Hepatocyte (in vitro differentiated cells): ENCODE measurements at regions not wholly inside any gene's neighbourhood (a gene's known extent, or its start where the extent isn't known, plus 50 kb on each side); places are given as distances from the start of the nearest gene placed in this dataset.

ENCODE experiments used
- DNase-seq: peaks from one replicate; pipeline ENCODE4 v3.0.0-alpha.2; 2016; ENCODE audit warnings: low spot score
- H2AFZ ChIP-seq: fragments of 200-600 bp; sonication (generic); 2 replicates; pipeline ENCODE4 v1.6.0; 2016; ENCODE audit warnings: antibody characterized with exemption, mild to moderate bottlenecking
- H3K27ac ChIP-seq: fragments of 200-600 bp; sonication (generic); 2 replicates; pipeline ENCODE4 v1.5.1; 2016; ENCODE audit warnings: mild to moderate bottlenecking
- H3K27me3 ChIP-seq: fragments of 200-600 bp; sonication (generic); 2 replicates; pipeline ENCODE4 v1.6.1; 2016
- H3K36me3 ChIP-seq: fragments of 200-600 bp; sonication (generic); replicated peaks from 2 replicates; pipeline ENCODE4 v1.5.1; 2016; ENCODE audit warnings: low read depth; ENCODE audit not compliant: insufficient read depth
- H3K4me1 ChIP-seq: fragments of 200-600 bp; sonication (generic); 2 replicates; pipeline ENCODE4 v1.5.1; 2016; ENCODE audit warnings: mild to moderate bottlenecking, moderate library complexity; ENCODE audit not compliant: insufficient read depth
- H3K4me2 ChIP-seq: fragments of 200-600 bp; sonication (generic); 2 replicates; pipeline ENCODE4 v1.6.0; 2016
- H3K4me3 ChIP-seq: fragments of 200-600 bp; sonication (generic); 2 replicates; pipeline ENCODE4 v1.5.1; 2016; ENCODE audit warnings: mild to moderate bottlenecking
- H3K79me2 ChIP-seq: fragments of 200-600 bp; sonication (generic); 2 replicates; pipeline ENCODE4 v1.6.0; 2017; ENCODE audit warnings: mild to moderate bottlenecking
- H3K9me2 ChIP-seq: fragments of 200-600 bp; sonication (generic); replicated peaks from 2 replicates; pipeline ENCODE4 v1.6.0; 2017; ENCODE audit warnings: mild to moderate bottlenecking; ENCODE audit not compliant: insufficient read depth
- H3K9me3 ChIP-seq: fragments of 200-600 bp; sonication (generic); 2 replicates; pipeline ENCODE4 v1.5.1; 2016; ENCODE audit warnings: low read depth, mild to moderate bottlenecking
- H4K20me1 ChIP-seq: fragments of 200-600 bp; sonication (generic); 2 replicates; pipeline ENCODE4 v1.6.0; 2016; ENCODE audit warnings: mild to moderate bottlenecking; ENCODE audit not compliant: insufficient read depth, poor library complexity, severe bottlenecking
- EZH2 ChIP-seq: fragments of 200-600 bp; sonication (generic); IDR thresholded peaks from 2 replicates; pipeline ENCODE4 v1.6.1; 2016; ENCODE audit warnings: antibody characterized with exemption, mild to moderate bottlenecking, borderline replicate concordance
- EZH2phosphoT487 ChIP-seq: fragments of 200-600 bp; sonication (generic); IDR thresholded peaks from one replicate; pipeline ENCODE4 v1.6.1; 2018; ENCODE audit warnings: antibody characterized with exemption, mild to moderate bottlenecking, low read depth, moderate library complexity; ENCODE audit not compliant: unreplicated experiment, severe bottlenecking
- WGBS: methylation state at CpG from one replicate; pipeline ENCODE4 v1.1.6; 2016; ENCODE audit warnings: low lambda C conversion rate; ENCODE audit errors: missing lambda C conversion rate; 5-methylcytosine and 5-hydroxymethylcytosine counted together
- TF ChIP-seq, protein P1 (sequence below): fragments of 200-600 bp; sonication (generic); IDR thresholded peaks from 2 replicates; pipeline ENCODE4 v1.5.1; 2016; ENCODE audit warnings: antibody characterized with exemption, mild to moderate bottlenecking; ENCODE audit not compliant: poor library complexity

- Histone ChIP-seq H3K4me3 (no peak overlapping the region), H3K36me3 (no peaks in the 10 kb centered on the region), H3K4me2 (no peak overlapping the region), H3K79me2 (no peaks in the 10 kb centered on the region), H3K9me3 (no peaks in the 10 kb centered on the region), H3K27ac (no peak overlapping the region), H3K4me1 (no peaks in the 10 kb centered on the region), H2AFZ (no peak overlapping the region), H3K27me3 (no peaks in the 10 kb centered on the region), H4K20me1 (no peaks in the 10 kb centered on the region), H3K9me2 (no peaks in the 10 kb centered on the region)
- DNase-seq: no peak
- 92% methylated on average over 1 of the region's 1 CpG for WGBS
- no peak for TF ChIP-seq EZH2phosphoT487
- TF ChIP-seq, protein P1, sequence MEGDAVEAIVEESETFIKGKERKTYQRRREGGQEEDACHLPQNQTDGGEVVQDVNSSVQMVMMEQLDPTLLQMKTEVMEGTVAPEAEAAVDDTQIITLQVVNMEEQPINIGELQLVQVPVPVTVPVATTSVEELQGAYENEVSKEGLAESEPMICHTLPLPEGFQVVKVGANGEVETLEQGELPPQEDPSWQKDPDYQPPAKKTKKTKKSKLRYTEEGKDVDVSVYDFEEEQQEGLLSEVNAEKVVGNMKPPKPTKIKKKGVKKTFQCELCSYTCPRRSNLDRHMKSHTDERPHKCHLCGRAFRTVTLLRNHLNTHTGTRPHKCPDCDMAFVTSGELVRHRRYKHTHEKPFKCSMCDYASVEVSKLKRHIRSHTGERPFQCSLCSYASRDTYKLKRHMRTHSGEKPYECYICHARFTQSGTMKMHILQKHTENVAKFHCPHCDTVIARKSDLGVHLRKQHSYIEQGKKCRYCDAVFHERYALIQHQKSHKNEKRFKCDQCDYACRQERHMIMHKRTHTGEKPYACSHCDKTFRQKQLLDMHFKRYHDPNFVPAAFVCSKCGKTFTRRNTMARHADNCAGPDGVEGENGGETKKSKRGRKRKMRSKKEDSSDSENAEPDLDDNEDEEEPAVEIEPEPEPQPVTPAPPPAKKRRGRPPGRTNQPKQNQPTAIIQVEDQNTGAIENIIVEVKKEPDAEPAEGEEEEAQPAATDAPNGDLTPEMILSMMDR: no peak
- TF ChIP-seq EZH2: no peak
Measured at GRCh38 chr1:80962564-80962963, 838.2 kb upstream of the ADGRL2 start.

GRCh38 chr1:80961464-80962190 is 839.1 kb upstream of the ADGRL2 start:
- H3K9me3 ChIP-seq: no peaks in the 10 kb centered on the region
- H3K27me3 ChIP-seq: no peaks in the 10 kb centered on the region
- 84% methylated on average over 5 of the region's 5 CpGs for WGBS
- H3K36me3 ChIP-seq: no peaks in the 10 kb centered on the region
- TF ChIP-seq, protein P1: no peak
- TF ChIP-seq EZH2: no peak
- TF ChIP-seq EZH2phosphoT487: no peak
- H3K27ac ChIP-seq: no peak overlapping the region
- no peak overlapping the region for H2AFZ ChIP-seq
- no peak overlapping the region for H3K4me2 ChIP-seq
- H3K9me2 ChIP-seq: no peaks in the 10 kb centered on the region
- no peaks in the 10 kb centered on the region for H3K79me2 ChIP-seq
- no peaks in the 10 kb centered on the region for H3K4me1 ChIP-seq
- H4K20me1 ChIP-seq: no peaks in the 10 kb centered on the region
- no peak for DNase-seq
- H3K4me3 ChIP-seq: no peak overlapping the region

DNA sequence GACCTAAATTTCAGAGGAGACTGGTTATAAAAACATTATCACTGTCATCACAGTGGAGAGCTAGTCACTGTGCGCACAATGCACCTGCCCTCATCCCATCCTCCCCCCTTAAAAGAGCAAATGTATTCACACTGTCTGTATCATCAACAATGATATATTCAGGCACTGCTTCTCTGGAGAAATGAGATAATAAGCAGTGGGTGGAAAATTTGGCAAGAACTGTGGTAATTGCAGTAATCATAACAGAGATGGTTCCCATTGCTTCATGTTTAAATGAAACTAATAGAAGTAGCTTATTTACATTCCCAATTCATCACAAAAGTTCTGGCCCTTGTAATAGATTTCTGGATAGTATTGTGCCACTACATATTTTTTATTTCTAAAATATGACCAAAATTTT is 867.4 kb upstream of the ADGRL2 start:
- no peak for DNase-seq
- no peaks in the 10 kb centered on the region for H3K9me2 ChIP-seq
- peaks cover 5% of the 10 kb centered on the region for H3K9me3 ChIP-seq
- H3K4me3 ChIP-seq: no peak overlapping the region
- no peaks in the 10 kb centered on the region for H3K79me2 ChIP-seq
- no peaks in the 10 kb centered on the region for H3K4me1 ChIP-seq
- no peak overlapping the region for H3K27ac ChIP-seq
- WGBS: 95% methylated on average over 1 of the region's 1 CpG
- no peak overlapping the region for H2AFZ ChIP-seq
- no peaks in the 10 kb centered on the region for H3K27me3 ChIP-seq
- H3K4me2 ChIP-seq: no peak overlapping the region
- H4K20me1 ChIP-seq: no peaks in the 10 kb centered on the region
- TF ChIP-seq EZH2 (no peak), EZH2phosphoT487 (no peak)
- TF ChIP-seq, protein P1: no peak
- H3K36me3 ChIP-seq: no peaks in the 10 kb centered on the region
